H1 (cell line): ENCODE measurements at regions not wholly inside any gene's neighbourhood (a gene's known extent, or its start where the extent isn't known, plus 50 kb on each side); places are given as distances from the start of the nearest gene placed in this dataset.

Experiments used
- EP300 ChIP-seq, 2 experiments: IDR thresholded peaks; 1 replicate in 1 of 2; 2 replicates in 1 of 2; pipeline ENCODE4 v1.6.1; 2011 to 2012; ENCODE audit warnings: low read depth in 2 of 2, low read length in 2 of 2, mild to moderate bottlenecking in 2 of 2, borderline replicate concordance in 1 of 2, inconsistent platforms in 1 of 2, moderate library complexity in 1 of 2
- GABPA ChIP-seq: IDR thresholded peaks from 2 replicates; pipeline ENCODE4 v1.6.1; 2011; ENCODE audit warnings: mild to moderate bottlenecking, low read length, moderate library complexity, borderline replicate concordance; ENCODE audit not compliant: insufficient read depth
- POLR2A ChIP-seq, 2 experiments: IDR thresholded peaks; 1 replicate in 1 of 2; 2 replicates in 1 of 2; pipeline ENCODE4 v1.6.1; 2011; ENCODE audit warnings: low read depth in 2 of 2, low read length in 2 of 2, mild to moderate bottlenecking in 2 of 2; ENCODE audit errors: control extremely low read depth in 1 of 2
- RBBP5 ChIP-seq: IDR thresholded peaks from 2 replicates; pipeline ENCODE4 v1.7.1; 2012; ENCODE audit warnings: low read depth, mild to moderate bottlenecking, inconsistent platforms, low read length, moderate library complexity, borderline replicate concordance
- TCF12 ChIP-seq: IDR thresholded peaks from 2 replicates; pipeline ENCODE4 v1.6.1; 2011; ENCODE audit warnings: low read depth, mild to moderate bottlenecking, low read length
- TF ChIP-seq, protein P1 (sequence below), 3 experiments: IDR thresholded peaks; 1 replicate in 2 of 3; 2 replicates in 1 of 3; pipeline versions ENCODE4 v1.5.1 to v1.6.1; 2011; ENCODE audit warnings: low read length in 3 of 3, mild to moderate bottlenecking in 3 of 3, inconsistent platforms in 2 of 3, low read depth in 1 of 3, moderate library complexity in 1 of 3; ENCODE audit not compliant: insufficient read depth in 1 of 3; ENCODE audit errors: control extremely low read depth in 1 of 3
- TF ChIP-seq, protein P2 (sequence below): IDR thresholded peaks from 2 replicates; pipeline ENCODE4 v1.6.1; 2011; ENCODE audit warnings: low read length, improper control_type of control experiment

DNA sequence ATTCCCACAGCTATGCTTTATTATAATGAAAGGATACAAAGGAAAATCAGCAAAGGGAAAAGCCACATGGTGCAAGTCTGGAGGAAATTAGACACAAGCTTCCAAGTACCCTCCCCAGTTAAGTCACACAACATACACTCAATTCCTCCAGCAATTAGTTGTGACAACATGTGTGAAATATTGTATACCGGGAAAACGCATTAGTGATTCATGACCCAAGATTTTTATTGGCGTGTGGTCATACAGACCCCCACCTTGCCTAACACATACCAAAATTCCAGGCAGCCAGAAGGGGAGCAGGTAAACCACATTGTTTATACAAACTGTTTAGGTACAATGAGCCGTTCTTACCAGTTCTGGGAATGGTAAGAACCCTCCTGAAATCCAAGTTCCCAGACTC lies 160.6 kb downstream of the CYB561 start:
- no peak for TF ChIP-seq POLR2A (IDR thresholded peaks at IDR 0.05; ENCODE audit: control extremely low read depth in 1 of 2, low read depth in 2 of 2, low read length in 2 of 2)
- TF ChIP-seq, protein P1, sequence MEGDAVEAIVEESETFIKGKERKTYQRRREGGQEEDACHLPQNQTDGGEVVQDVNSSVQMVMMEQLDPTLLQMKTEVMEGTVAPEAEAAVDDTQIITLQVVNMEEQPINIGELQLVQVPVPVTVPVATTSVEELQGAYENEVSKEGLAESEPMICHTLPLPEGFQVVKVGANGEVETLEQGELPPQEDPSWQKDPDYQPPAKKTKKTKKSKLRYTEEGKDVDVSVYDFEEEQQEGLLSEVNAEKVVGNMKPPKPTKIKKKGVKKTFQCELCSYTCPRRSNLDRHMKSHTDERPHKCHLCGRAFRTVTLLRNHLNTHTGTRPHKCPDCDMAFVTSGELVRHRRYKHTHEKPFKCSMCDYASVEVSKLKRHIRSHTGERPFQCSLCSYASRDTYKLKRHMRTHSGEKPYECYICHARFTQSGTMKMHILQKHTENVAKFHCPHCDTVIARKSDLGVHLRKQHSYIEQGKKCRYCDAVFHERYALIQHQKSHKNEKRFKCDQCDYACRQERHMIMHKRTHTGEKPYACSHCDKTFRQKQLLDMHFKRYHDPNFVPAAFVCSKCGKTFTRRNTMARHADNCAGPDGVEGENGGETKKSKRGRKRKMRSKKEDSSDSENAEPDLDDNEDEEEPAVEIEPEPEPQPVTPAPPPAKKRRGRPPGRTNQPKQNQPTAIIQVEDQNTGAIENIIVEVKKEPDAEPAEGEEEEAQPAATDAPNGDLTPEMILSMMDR (IDR thresholded peaks at IDR 0.05; ENCODE audit: control extremely low read depth in 1 of 3, insufficient read depth in 1 of 3, low read depth in 1 of 3, low read length in 3 of 3), result no peak
- TF ChIP-seq, protein P2, sequence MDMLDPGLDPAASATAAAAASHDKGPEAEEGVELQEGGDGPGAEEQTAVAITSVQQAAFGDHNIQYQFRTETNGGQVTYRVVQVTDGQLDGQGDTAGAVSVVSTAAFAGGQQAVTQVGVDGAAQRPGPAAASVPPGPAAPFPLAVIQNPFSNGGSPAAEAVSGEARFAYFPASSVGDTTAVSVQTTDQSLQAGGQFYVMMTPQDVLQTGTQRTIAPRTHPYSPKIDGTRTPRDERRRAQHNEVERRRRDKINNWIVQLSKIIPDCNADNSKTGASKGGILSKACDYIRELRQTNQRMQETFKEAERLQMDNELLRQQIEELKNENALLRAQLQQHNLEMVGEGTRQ, result no peak
- no peak for TF ChIP-seq TCF12
- TF ChIP-seq EP300 (IDR thresholded peaks at IDR 0.05; ENCODE audit: borderline replicate concordance in 1 of 2, low read depth in 2 of 2, low read length in 2 of 2), result no peak
- no peak for TF ChIP-seq GABPA
- no peak for TF ChIP-seq RBBP5
